Stimulated activated CD4-positive, alpha-beta T cell treated with anti-CD3 and anti-CD28 coated beads, TNF-alpha, amount 100 ng/mL, for 48 hours (primary cell): ENCODE measurements at regions not wholly inside any gene's neighbourhood (a gene's known extent, or its start where the extent isn't known, plus 50 kb on each side); places are given as distances from the start of the nearest gene placed in this dataset.

ENCODE experiments used
- DNase-seq, 3 donors: peaks; one replicate each; pipeline ENCODE4 v3.0.0-alpha.2; 2020; ENCODE audit warnings: low read depth in 3 of 3

DNA sequence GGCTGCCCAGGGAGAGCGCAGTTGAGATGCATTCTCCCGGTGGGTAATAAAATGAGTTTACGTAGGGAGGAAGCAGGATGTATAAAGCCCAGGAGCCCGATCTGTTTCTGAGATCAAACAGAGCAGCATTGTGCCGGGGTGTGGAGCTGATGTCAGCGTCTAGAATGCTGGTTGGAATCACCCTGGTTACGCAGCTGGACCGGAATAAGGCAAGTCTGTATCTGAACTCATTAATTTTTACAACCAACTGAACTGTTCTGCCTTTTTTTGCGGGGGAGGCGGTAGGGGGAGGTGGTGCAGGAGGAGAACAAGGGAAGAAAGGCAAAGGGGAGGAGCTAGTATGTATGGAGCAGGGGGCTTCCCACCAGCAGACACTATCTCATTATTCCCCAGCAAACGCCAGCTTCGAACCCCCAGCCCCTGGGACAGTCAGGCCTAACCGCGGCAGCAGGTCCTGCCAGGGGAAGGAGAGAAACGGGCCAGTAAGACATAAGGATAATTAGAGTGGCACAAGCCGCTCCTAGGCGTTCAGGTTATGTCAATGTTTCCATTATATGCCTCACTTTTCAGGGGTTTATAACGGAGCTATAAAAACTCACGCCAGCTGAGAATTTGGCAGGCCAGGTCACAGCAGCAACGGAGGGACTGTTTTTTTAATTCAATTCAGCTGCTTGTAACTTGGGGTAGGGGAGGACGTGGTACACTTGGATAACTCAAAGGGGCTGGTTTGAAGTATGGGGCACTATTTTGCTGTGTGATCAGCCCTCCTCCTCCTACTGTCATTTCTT is 175.3 kb upstream of the HES1 start:
- DNase-seq: no peak

DNA sequence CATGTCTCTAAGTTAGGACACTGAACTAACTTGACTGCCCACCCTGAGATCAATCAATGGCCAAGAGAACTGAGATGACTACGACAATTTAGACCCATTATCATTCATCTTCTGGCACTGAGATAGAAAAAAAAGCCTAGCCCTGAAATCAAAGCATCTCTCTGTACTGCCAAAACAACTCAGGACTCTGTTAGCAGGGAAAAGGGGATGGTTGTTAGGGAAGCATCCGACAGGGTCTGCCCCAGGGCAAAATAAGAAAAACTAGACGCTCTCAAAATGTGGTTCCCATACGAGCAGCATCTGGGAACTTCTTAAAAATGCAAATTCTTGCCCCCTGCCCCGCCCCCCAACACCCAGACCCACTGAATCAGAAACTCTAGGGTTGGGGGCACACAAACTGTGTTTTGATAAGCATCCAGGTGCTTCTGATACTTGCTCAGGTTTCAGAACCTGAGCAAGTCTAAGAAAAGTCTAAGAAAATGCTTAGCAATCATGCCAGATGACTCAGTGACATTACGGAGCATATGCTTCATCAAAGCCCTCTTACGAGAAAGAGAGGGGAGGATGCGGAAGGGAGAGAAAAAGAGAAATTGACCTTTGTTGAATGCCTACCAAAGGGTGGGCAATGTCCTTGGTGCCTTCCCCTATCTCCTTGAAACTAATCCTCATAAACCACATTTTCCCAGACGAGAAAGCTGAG is 172.8 kb upstream of the HES1 start:
- peak in 1 of 3 donors; percentile 12 for DNase-seq

DNA sequence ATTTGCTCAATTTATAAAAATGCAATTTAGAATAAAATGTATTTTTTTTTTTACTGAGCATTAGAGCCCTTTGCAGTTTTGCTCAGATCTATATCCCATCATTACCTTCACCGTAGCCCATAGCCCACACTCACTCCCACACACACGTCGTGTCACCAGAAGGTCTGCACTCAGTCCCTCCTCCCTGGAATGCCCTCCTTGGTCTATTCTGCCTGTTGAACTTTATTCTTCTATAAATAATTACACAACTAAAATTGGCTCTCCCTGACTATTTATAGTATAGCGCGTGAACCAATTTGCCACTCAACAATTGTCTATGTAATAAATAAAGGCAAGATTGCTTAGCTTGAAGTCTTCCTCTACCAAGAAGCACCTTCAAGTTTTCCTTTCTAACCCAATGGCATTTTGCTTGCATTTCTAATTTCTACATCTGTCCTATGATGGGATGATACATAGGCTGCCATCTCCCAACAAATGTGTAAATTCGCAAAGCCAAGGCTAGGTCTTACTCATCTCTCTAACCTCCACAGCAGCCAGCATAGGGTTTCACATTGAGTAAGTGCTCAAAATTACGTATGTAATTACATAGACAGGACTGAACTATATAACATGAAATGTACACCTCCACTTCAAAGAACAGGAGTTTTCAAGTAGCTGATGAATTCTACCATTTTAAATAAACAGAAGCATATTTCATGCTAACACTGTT is 172.0 kb upstream of the HES1 start:
- DNase-seq: no peak

DNA sequence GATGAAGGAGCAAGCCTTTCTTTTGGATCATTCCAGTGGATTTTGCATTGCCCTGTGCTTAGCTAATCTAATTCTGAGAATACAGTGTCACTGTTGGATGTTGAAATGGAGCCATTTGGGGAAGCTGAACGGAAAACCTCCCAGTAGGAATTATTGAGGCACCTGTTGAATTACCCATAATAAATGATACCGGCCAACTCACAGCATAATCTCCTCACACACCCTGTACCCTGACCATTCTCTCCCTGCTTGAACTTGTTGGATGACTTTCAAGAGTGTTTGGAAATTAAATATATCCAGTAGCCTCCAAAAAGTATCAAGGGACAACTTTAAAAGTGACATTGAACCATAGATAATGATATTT is 171.4 kb upstream of the HES1 start:
- no peak for DNase-seq

DNA sequence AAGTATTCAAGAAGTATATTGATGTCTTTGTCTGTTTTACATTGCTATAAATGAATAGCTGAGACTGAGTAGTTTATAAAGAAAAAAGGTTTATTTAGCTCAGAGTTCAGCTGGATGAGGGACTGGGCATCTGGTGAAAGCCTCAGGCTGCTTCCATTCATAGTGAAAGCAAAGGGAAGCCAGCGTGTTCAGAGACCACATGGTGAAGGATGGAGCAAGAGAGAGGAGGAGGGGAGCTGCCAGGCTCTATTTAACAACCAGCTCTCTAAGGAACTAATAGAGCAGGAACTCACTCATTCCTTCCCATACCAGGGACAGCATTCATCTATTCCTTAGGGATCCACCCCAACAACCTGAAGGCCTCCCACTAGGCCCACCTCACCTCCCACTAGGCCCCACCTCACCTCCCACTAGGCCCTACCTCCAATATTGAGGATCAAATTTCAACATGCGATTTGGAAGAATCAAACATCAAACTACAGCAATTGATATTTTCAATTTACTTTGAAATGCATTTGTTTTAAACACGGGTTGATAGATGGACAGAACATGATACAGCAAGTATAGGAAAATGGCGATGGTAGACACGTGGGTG is 167.5 kb upstream of the HES1 start:
- DNase-seq: no peak

DNA sequence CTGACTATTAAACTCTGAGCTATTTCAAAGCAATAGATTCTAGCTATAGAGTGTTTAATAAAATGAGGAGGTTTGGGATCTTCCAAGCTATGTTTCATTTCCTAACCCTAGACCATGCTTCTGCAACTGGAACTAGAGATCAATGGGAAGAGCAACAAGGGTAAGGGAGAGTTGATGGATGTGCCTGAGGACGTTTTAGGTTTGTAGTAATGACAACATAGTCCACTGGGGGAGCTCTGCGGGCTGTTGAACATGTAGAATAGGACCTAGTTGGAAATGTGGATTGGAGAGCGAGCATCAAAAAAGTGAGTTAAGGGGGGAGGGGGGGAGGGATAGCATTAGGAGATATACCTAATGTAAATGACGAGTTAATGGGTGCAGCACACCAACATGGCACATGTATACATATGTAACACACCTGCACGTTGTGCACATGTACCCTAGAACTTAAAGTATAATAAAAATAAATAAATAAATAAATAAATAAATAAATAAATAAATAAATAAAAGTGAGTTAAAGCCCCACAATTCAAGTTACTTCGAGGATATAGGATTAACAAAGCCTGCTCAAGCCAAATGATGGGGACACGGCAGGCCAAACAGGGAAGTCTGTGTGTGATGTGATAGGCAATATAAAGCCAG is 165.7 kb upstream of the HES1 start:
- peak in 2 of 3 donors; percentile 13 to 33 for DNase-seq

DNA sequence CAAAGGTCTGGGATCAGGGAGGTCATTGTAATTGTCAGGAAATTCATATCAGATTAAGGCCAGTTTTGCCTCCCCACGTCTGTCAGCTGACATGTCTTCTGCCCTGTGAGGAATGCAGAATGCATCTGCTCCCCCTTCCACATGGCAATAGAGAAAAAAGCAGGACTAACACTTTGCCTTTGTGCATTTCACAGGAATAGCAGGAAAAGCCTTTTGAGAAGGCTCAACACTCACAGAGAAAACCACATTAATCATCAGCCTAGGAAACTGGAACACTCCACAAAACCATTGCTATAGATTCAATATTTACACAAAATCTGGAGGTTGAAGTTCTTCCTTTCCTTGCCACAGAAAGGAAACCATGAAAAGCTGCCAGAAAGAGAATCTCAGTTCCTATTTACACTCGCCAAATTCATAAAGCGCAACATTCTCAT is 165.2 kb upstream of the HES1 start:
- DNase-seq: no peak

DNA sequence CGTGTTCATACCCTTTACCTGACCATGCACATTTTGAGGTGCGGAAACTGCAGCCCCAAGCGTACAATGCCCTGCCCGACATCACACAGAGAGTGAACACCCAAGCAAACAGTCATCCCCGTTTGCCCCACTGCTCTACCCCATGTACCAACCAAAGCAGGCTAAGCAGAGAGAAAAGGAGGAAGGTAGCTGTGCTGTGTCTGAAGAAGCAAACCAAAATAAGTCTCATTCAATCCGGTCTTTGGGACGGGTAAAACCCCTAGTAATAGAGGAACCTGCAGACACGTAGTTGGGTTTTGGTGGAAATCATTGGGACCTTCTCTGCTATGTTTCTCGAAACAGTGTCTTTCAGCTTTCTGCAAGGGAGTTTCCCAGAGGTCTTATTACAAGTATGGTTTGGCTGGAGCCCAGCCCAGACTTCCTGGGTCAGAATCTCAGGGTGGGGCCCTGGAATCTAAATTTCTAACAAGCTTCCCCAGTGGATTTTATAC is 164.6 kb upstream of the HES1 start:
- no peak for DNase-seq

DNA sequence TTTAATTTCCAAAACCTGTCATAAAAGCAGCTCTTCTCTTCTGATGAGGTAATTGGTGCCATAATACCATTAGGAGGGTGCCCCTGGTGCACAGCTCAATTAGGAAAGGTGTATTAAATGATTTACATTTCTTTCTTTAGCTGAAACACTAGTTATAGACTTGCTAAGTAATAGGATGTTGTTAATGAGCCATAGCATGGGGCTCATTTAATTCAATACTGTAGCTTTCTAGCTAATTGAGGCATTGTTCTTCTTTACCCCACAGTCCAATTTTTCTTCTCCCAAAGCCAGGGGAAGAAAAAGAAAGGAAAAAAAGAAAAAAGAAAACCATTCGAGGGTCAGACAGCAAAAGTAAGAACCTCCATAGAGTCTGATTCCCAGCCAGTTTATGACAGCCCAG is 164.0 kb upstream of the HES1 start:
- DNase-seq: no peak

DNA sequence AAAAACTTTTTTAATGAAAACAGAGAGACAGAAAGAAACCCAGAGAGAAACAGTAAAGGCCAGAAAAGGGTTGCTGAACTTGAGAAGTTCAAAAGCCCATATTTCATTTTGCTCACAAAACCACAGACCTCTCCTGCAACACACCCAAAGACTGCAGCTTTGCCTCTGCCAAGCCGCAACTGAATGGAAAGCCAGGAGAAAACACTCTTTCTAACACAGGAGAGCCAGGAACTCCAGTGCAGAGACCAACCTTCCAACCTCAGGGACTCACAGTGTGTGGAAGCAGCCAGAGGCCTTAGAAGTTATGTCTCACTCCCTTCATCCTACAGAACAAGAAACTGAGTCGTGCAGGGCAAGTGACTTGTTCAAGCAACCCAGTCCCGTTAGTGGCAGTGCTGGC is 163.1 kb upstream of the HES1 start:
- DNase-seq: no peak

DNA sequence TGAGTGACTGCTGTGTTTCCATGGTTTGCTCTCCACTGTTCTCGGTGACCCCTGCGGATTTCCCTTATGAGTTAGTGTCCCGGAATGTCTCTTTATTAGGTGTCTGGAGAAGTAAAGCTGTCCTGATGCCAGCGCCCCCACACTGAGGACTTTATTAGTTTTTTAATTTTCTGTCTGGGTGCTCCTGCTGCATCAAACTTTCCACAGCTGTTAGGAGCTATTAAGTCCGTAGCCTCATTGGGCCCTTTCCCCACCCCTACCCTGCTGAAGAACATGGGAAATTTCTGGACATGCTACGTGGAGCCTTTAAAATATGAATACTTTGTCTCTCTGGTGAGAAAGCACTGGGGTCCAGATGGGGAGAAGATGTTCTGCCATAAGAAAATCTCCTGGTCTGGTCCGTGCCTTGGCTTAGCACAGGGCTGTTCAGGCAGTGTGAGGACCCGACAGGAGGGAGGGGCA is 161.7 kb upstream of the HES1 start:
- DNase-seq: no peak

DNA sequence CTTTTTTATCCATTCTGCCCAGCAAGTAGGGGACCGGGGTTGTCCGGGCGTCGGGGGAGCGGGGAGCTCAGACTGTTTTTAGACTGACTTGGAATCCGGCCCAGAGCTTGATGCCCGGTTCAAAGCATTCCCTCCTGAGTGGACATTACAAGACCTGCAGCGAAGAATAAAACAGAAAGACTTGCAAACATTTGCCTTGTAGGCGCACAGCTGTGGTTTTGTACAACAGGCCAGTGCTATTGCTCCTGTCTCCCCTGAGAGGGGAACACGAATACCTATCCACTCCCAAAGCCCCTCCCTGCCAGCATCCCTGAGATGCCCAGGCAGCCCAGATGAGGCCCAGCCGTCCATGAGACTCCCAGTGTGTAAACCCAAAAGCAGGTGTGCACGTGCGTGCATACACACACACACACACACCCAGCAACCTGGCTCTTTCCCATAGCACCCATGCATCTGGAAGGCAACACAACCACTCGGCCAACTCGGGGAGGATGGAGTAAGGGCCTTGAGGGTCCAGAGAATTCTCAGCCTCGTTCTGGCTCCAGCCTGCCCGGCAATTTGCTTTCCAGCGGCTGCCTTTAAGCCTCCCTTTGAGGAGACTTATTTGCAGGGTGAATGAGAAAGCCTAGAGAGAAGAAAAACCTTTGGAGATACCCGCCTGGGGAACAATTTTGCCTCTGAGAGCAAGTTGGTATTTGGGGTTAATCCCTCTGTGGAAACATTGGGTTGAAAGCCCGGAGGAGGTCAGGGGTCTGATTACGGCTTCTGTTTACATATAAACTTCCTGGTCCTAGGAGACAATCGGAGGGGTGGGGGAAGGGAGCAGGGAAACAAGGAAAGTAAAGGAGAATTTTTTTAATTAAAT is 161.0 kb upstream of the HES1 start:
- no peak for DNase-seq

DNA sequence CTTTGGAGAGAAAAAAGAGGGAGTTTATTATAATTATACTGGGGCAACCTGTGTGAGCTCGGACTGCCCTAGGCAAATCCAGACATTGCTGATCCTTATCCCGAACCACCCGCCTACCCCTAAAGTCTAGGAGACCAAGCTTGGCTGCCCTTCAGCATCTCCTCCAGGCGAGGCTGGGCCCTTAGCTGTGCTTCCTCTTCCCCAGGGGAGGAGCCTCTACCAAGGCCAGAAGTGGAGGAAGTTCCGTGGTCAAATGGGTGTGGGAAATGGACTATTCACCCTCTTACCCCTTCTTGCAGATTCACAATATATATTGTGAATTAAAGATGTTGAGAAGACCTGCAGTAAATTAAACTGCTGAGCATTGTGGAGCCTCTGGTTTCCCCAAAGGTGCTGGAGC is 158.3 kb upstream of the HES1 start:
- DNase-seq: no peak

DNA sequence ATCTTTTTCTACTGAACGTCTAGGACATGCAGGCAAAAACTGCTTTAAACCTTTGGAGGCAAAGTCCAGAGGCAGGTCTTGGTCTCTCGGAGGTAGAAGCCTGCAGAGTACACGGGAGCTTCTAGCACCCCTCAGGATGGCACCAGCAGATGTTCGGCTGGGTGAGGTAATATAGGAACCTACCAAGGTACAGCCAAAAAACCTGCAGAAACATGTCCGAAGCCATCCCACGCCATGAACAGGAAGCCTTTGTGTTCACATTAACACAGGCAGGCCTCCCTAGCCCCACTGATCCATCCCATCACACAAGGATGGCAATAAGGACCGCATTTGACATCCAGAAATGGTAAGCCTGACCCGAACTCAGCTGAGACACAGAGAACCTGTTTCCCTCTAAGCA is 157.9 kb upstream of the HES1 start:
- no peak for DNase-seq

DNA sequence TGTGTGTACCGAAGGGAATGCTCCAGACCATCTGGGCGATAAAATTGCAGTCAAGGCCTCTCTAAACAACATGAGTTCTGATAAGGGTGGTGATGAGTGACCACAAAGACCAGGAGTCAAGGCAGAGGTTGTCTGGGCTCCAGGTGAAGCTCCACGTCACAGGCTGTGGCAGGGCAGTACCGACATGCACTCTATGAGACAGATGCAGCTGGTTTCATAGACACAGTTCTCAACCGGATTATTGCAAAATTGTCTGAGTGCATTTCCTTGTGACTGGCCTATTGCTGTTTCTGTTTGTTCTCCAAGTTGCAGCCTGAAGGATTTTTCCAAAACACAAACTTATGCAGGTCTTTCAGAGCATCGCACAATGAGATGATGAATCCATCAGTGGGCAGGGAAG is 157.5 kb upstream of the HES1 start:
- DNase-seq: no peak

DNA sequence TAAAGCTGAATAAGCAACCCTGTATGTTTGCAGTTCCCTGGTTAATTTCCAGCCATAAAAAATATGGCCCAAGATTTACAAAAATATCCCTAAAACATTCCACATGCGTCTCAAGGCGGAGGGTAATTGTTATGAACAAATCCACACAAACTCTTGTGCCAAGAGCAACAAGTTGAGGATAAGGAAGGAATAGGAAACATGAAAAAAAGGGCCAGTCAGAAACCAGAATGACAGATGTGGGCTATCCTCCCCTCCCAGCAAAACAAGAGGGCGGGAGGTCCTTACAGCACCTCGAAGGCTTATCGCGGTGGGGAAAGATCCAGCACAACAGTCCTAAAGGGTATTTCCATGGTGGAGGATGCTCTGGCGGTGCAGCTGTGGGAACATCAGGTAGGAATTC is 155.6 kb upstream of the HES1 start:
- DNase-seq: no peak

DNA sequence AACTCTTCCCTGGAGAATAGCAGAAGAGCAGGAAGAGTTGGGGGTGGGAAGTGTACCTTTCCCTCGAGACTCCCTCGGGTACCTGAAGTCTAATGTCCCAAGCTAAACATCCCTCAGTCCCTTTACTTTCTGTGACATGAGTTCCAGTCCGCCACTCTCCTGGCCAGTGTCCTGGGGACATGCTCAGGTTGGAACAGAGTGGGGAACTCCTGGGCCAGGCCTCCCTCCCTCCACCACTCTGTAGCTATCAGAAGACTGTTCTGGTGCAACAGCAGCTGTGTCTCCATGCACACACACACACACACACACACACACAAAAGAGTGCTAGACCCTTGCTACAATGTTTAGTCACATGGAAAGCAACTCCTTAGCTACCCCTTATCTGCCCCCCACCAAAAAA is 155.0 kb upstream of the HES1 start:
- no peak for DNase-seq

DNA sequence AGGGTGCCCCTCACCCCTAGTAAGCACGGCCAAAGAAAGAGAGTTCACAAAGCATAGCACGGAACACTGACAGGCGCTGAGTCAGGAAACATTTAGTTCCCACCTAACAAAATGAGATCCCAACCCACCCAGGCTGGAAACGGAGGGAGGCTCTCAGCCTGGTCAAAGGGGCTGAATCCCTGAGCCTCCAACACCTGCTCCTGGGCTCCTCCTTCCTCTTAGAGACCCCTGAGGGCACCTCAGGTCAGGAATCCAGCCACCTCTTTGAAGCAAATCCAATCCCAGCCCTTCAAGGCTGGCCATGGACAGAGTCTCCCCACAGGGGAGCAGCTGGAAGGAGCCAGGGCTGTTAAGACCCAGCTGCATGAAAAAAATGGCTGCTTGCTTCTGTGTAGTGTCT is 154.4 kb upstream of the HES1 start:
- DNase-seq: no peak

DNA sequence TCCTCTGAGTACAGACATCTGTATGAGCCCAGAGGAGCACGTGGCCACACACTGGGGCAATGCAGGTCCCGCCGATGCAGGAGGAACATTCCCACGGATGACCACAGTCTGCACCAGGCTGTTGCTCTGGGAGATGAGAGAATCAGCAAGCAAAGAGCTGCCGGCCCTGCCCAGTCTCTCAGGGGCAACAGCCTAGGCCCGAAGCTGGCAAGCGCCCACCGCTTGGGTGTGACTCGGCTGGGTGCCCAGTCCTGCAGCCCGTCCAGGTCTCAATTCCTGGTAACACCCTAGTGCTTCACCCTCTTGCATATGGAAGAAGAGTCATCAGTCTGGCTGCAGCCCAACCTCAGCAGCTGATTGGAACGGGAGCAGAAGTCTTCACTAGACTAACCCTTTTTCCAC is 153.7 kb upstream of the HES1 start:
- no peak for DNase-seq

DNA sequence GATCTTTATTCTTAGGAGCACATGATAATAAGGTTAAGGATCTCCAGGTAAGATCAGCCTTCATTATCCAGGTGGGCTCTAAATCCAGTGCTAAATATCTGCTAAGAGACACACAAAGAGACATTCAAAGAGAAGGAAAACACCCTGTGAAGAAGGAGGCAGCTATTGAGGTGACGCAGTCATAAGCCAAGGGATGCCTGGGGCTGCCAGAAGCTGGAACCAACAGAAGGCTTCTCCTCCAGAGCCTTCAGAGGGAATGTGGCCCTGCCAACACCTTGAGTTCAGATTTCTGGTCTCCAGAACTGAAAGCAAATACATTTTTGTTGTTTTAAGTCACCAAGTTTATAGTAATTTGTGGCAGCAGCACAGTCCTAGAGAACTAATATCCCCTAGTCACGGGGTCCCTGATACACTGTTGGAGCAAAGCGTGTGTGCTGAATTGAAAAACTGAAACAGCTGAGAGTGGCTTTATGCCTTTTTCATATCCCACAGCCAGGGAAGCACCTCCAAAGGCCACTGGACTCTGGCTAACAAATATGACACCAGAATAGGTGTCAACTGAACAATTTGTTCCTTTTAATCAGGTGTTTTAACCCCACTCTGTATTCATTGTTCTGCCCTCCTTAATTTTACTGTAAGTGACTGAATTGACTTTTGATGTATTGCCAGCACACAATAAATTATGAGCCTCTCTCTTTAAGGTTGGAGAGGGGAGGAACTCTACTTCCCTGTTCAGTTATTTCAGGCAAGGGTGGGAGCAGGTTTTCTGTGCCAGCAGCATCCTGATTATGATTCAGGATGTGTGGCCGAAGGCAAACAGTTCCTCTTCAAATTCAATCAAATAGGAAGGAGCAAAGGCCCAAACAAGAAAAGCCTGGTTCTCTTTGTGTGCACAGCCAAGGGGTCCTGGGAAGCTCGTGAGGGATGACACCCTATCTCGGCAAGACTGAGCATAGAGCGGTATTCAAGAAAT is 151.8 kb upstream of the HES1 start:
- no peak for DNase-seq
